Raji (cell line): ENCODE measurements at regions not wholly inside any gene's neighbourhood (a gene's known extent, or its start where the extent isn't known, plus 50 kb on each side); places are given as distances from the start of the nearest gene placed in this dataset.

Experiments
- POLR2A ChIP-seq: IDR thresholded peaks from 2 replicates; pipeline ENCODE4 v1.6.1; 2011; ENCODE audit warnings: low read depth, low read length, control low read depth; ENCODE audit not compliant: insufficient read depth

DNA sequence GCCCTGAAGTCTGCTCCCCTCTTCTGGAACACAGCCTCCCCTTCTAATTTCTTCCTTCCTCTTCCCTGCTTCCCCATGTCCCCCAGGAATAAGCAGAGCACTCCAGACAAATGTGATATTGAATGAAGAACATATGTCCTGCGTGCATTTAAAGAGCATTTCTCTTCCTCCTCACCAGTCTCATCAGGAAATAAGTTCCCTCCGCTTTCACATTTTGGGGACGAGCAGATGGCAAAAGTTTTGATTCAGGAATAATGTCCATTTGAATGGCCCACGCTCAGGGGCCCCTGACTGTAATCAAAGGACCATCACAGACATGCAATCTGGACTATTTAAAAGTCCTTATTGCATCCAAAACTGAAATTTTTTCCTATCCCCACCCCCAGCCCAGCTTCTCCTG lies 316.1 kb downstream of the CDK5RAP2 start:
- TF ChIP-seq POLR2A: no peak

- TF ChIP-seq POLR2A: no peak
Measured at GRCh38 chr9:120261419-120261818, 318.5 kb downstream of the CDK5RAP2 start.

- TF ChIP-seq POLR2A: no peak
Measured at GRCh38 chr9:120259100-120259499, 320.9 kb downstream of the CDK5RAP2 start.

- no peak for TF ChIP-seq POLR2A
Measured at GRCh38 chr9:120258096-120258495, 321.9 kb downstream of the CDK5RAP2 start.

DNA sequence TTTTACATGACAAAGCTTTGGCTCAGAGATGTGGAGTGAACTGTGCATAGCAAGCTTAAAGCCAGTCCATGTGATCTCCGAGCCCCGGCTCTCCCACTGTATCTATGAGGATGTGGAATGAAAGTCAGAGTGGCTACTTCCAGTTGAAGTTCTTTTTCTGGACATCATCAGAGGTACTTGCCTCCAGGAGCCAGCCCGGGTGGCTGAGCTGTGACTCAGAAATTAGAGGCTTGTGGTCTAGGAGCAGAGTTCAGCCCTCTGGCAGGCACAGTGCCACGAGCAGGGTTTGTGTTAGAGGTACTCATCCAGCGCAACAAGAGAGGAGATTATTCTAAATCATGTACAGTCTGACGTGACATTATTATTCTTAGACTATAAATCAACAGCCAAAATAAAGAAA lies 322.5 kb downstream of the CDK5RAP2 start:
- no peak for TF ChIP-seq POLR2A

- no peak for TF ChIP-seq POLR2A
Measured at GRCh38 chr9:120256146-120256545, 323.8 kb downstream of the CDK5RAP2 start.

- TF ChIP-seq POLR2A: no peak
Measured at GRCh38 chr9:120252248-120252647, 327.7 kb downstream of the CDK5RAP2 start.

DNA sequence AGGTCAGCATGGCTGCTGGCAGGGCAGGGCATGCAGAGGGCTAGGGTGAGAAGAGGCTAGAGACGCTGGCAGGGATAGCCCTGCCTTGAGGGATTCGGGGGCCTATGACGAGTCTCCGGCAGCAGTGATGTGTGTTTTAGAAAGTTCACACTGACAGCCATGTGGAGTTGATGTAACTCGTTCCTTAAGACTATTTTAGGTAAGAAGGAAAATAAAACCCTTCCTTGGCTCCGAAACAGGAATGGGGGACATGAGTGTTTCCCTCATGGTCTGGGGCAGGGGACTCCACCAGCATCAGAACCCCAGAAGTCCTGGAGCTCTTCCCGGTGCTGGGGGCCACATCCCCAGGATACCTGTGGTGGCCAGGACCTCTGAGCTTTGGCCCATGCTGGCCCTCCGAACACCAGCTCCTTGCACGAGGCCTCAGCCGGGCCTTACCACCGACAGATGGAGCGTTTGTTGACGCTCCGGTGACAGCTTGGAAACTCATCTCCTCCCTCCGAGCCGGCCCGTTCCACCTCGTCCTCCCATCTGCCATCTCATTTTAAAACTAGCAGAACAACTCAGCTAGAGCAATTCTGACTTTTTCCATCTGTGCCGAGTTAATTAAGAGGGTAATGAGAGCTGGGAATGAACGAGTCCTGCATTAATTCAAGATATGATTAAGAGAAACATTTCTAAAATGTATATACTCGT lies 337.7 kb downstream of the CDK5RAP2 start:
- no peak for TF ChIP-seq POLR2A

GRCh38 chr9:120236596-120236995 lies 343.4 kb downstream of the CDK5RAP2 start:
- no peak for TF ChIP-seq POLR2A

DNA sequence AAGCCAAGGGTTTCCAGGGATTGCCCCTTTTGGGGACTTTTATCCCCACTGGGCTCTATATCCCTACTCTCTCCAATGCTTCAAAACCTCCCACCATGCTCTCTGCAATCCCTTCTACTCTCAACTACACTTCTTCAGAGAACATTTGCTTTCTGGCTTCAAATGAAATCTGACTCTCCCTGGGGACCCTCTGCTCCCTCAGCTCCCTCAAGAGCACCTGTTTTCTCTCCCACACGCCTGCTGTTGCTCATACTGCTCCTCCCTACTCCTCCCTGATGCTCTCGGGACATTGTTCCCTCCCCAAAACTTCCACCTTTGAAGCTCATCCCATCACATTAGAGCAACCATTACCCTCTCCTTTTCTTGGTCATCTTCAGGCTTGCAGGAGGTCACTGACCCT lies 344.9 kb downstream of the CDK5RAP2 start:
- TF ChIP-seq POLR2A: no peak

- no peak for TF ChIP-seq POLR2A
Measured at GRCh38 chr9:120230227-120230626, 349.7 kb downstream of the CDK5RAP2 start.

DNA sequence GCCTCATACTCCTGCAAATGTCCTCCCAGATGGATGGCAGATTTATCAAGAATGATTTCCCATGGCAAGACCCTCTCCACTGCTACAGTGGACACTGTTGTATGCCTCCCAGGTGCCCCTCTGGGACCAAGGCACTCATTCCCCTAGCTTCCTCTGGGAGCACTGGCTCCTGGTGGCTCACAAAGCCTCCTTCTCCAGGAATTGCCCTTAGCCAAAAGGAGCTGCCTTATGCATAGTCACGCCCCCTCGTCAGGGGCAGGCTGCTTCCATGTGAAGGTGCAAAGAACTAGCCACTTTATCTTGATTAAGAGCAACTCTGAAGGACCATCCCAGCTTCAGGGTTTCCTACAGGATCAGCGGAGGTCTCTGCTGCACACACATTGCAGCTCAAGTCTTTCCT lies 358.1 kb downstream of the CDK5RAP2 start:
- TF ChIP-seq POLR2A: no peak

DNA sequence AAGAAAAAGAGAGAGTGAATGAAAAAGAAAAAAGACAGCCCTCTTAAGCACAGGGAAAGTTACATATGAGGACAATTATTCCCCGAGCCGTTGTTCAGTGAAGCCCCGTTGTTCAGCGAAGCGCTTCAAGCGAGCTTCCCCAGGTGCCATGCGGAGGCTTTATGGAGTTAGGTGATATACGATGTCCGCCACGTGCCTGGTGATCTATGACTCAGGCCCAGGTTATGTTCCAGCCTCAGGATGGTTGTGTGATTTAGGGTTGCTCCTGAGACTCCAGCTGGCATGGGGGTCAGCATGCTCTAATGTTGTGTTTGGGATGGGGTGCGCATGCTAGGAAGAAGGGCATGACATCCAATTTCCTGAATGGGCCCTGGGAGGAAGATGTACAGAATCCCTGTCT lies 365.6 kb downstream of the CDK5RAP2 start:
- TF ChIP-seq POLR2A: no peak

- no peak for TF ChIP-seq POLR2A
Measured at GRCh38 chr9:120212853-120213200, 367.1 kb downstream of the CDK5RAP2 start.

GRCh38 chr9:120212153-120212852 lies 367.7 kb downstream of the CDK5RAP2 start:
- TF ChIP-seq POLR2A: no peak

DNA sequence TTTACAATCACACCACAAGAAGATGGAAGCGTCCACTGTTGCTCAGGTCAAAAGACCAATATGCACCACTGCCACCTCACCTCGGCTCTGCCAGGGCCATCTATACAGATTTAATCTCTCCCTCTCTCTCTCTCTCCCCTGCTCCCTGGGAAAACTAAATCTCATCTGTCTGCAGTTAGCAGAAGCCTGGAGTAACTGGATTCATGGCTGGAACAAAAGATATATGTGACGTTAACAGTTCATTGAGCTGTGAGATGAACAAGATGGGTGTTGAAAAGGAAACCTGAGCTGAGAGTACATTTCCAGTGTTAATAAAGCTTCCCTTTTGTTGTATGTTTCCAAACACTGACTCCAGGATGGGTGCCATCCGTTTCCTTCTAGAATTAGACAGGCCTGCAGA lies 369.7 kb downstream of the CDK5RAP2 start:
- TF ChIP-seq POLR2A: no peak
